A172 (cell line): ENCODE measurements at regions not wholly inside any gene's neighbourhood (a gene's known extent, or its start where the extent isn't known, plus 50 kb on each side); places are given as distances from the start of the nearest gene placed in this dataset.

Experiments
- DNase-seq: peaks from one replicate; pipeline ENCODE4 v3.0.0-alpha.2; 2015; ENCODE audit warnings: low spot score

DNA sequence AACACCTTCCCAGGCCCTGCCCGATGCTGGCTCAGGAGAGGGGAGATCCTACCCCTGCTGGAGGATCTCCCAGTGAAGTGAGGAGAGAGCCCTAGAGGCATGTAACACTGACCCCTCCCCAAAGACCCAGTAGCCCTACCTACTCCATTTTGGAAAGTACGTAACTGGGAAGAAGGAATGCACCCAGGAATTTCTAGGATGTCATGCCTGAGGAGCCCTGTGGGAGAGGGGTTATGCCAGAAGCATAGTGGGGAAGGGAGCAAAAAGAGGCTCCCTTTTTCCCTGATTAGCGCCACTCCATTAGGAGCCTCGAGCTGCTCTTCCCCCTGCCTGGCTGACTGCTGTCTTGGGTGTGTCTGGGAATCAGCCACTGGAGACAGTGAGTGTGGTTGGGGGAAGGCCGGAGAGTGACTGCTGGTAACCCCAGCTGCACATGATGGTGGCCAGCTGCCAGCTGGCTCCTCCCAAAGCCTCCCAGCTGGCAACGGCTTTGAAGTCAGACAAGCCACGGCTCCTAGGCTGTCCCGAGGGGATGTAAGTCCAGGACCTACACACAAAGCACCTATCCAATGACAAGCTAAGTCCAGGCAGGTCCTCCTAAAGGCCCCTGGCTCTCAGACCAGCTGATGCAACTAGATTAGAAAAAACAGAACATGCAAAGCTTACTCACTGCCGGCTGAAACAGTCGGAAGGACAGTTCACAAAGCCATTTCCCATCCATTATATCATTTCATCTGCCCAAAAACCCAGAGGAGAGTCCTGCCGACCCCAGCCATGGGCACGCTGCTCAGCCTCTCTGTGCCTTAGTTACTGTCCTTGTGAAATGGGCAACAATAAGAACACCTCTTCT is 136.5 kb upstream of the ABCA1 start:
- DNase-seq = peak; percentile 100

DNA sequence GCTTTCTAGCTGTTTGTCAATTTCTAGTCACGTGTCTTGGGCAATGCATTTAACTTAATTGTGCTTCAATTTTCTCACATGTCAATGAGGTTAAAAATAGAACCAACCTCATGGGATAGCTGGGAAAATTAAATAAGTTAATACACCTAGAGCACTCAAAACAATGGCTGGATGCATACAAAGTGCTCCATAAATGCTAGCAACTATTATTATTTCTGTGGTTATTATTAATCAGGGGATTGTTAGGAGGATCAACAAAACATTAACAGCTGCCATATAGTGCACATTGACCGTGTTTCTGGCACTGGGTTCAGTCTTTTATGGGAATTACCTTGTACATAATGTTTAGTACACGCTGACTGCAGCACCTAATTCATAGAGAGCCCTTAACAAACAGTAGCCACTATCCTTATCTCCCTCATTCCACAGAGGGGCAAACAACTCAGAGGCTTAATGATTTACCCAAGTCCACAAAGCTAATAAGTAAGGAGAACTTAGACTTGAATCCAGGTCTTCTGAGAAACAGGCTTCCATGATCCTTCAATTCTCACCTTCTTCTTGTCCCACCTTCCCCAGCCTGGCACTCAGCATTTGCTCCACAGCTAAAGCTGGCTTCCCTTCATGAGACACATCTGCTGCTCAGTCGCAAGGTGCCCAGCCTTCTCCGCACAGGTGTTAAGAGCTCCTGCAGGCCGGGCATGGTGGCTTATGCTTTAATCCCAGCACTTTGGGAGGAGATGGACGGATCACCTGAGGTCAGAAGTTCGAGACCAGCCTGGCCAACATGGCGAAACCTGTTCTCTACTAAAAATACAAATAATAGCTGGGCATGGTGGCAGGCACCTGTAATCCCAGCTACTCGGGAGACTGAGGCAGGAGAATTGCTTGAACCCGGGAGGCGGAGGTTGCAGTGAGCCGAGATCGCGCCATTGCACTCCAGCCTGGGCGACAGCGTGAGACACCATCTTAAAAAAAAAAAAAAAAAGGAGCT is 137.4 kb upstream of the ABCA1 start:
- DNase-seq = no peak

DNA sequence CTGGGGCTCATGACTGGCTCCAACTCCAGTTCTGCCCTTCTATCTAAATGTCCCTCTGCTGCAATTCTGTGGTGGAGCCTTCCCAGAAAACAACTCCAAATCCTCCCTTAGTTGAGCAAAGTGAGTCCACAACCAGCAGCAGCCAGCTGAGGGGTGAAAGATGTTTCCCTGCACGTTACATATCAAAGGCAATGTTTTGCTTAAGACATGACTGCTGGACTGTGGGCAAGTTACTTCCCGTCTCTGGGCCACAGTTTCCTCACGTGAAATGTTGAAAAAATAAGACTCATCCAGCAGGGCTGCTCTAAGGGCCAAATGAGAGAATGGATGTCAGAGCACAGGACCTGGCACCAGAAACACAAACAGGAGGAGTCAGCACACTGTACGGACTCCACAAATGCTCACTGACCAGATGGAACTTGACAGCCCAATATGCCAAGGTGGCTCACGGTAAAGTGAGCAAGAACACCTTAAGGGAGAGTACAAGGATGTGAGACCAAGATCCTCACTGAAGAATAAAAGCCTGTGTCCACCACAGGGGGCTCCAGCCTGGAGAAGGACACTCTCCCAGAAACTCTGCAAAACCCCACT is 138.4 kb upstream of the ABCA1 start:
- no peak for DNase-seq

DNA sequence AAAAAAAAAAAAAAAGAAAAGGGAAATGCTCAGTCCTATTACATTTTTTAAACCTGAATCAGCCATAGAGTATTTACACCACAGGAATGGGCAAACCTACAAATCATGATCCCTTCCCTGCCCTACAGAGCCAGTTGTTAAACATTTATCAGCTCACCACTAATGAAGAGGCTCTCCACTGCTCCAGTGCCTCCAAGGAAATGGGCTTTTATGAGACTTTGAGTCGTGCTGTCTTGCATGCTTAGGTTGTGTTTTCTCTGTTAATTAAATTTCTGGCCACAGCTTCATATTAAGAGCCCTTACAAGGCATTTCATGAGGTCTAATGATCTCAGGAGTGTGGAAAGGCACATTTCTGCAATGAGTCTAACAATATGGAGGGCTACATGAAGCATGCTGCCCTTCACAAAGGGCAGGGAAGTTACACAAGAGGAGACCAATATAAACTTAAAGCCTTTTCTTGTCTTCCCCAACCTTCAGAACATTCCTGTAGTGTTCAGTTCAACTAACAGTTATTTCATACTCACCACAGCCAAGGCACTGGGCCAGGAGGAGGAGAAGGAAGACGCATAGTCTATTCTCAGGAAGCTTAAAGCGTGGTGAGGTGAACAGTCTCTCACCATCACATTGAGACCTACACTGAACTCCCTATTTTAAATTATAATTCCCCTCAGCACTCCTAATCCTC is 140.1 kb upstream of the ABCA1 start:
- peak; percentile 90 for DNase-seq

DNA sequence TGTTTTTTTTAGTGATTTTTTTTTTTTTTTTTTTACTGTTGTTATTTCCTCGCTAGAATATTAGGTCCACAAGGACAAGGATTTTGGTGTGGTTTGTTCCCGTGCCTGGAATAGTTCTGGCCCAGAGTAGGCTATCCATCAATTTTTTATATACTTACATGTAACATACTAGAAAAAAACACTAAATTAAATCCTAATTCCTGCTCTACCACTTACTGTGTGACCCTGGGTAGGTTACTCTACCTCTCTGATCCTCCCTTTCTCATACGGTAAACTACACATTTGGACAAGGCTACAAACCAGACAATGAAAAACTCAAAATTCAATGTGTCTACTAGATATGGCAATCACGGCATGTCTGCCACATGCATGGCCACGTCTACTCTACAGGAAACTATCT is 141.3 kb upstream of the ABCA1 start:
- no peak for DNase-seq

DNA sequence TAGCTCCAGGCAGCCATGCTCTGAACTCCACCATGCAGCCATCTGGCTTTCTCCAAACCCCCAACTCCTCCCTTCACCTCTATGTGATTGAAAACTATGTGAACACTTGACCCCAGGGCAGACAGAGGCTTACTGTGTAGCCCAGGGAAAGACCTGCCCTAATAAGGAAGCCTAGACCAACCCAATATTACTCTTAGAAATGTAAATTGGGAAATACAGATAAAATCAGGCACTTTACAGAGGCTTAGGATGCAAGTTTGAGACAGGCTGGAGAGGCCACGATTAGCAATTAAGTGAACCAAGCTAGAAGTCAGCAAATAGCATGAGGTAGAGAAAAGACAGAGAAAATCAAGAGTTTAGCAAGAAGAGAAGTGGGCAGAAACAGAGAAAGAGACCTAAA is 141.7 kb upstream of the ABCA1 start:
- DNase-seq = no peak

DNA sequence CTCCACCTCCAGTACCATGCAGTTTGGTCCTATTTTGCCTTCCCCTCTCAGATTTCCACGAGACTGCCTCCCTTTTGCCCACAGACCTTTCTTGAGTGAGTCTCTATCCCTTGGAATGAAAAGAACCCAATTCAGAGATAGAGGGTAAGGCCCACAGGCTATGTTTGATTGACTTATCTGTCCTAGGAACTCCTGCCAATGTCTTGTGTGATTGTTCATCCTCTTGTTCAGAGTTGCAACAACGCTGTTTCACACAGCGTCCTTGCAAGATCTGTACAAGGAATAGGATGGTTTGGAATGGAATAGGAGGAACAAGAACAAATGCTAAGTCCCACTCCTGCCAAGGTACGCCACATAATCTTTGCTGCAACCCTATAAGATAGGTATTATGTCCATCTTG is 142.2 kb upstream of the ABCA1 start:
- DNase-seq = peak; percentile 35

DNA sequence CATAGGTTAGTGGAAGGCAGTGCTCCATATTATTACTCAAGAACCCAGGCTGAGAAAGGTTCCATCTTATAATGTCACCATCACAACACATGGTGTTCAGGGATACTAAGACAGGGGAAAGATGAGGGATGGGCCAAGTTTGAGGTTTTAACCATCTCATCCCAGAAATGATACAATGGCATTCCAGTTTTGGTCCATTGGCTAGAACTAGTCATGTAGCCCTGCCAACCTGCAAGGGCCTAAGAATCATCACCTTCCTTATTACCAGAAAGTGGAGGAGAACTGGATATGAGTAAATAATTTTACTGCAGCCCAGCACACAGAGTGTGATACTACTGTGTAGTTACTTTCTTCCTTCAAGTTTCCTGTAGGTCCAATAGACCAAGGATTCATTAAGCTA is 144.5 kb upstream of the ABCA1 start:
- DNase-seq = no peak

DNA sequence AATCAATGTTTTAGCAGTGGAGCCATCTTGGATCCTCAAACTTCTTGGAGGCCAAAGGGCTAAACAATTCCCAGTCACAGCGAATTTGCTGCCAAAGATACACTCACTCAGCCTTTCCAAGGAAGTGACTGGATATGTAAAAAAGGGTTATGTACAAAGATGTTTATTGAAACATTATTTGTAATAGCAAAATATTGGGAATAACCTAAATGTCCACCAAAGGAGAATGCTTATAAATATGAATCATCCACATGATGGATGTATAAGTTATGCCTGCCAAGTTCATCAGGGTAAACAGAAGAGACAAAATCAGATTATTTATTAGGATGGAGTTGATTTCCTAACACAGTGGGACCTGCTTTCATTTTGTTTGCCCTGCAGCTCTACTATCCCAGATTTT is 145.2 kb upstream of the ABCA1 start:
- DNase-seq = no peak

DNA sequence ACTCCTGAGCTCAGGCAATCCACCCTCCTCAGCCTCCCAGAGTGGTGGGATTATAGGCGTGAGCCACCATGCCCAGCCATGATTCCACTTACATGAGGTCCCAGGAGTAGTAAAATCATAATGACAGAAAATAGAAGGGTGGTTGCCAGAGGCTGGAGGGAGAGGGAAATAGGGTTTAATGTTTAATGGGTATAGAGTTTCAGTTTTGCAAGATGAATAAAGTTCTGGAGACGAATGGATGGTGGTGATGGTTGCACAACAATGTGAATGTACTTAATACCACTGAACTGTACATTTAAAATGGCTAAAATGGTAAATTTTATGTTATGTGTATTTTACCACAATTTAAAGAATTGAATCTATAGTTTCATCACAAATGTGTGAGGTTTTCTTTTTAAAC is 146.5 kb upstream of the ABCA1 start:
- DNase-seq = no peak

DNA sequence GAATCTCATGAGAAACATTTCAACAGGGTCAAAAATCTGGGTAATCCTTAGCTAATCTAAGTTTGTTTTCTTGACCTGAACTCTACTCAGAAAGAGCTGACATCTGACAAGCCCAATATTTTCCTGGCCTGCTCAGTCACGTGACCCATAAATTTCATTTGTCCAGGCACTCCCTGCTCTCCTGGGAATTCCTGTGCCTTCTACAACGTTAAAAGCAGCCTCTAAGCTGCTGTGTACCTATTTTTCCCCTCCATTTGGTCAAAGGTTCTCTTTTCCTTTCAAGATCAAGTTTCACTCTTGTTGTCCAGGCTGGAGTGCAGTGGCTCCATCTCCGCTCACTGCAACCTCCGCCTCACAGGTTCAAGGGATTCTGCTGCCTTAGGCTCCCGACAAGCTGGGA is 148.8 kb upstream of the ABCA1 start:
- no peak for DNase-seq

DNA sequence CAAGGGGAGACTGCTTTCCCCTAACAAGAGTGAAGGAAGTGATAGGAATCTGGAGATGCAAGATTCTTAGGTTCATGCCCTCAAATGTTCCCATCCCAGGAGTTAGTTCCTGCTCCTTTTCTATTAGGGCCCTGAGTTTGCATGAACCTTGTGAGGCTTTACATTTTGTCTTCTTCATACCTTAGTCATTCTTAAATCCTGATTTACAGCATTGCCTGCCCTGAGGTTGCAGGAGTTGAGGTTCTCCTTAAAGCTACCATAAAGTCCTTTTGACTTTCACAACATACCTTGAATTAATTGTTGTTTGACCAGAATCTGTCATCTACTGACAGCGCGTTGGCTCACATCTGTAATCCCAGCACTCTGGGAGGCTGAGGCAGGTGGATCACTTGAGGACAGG is 151.5 kb upstream of the ABCA1 start:
- no peak for DNase-seq

DNA sequence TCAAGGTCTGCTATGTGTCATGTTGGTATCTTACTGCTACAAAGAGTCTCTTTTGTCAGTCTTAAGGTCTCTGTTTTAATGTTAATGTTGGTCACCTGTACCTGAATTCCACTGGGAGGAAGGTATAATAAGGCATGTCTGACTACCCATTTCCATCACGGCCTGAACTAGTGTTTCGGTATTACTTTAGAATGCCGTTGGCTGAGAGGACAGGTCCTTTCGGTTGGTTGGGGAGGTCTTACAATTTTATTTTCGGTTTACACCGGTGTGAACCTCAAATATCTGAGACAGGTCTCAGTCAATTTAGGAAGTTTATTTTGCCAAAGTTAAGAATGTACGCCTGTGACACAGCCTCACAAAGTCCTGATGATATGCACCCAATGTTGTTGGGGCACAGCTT is 154.9 kb upstream of the ABCA1 start:
- DNase-seq = no peak

DNA sequence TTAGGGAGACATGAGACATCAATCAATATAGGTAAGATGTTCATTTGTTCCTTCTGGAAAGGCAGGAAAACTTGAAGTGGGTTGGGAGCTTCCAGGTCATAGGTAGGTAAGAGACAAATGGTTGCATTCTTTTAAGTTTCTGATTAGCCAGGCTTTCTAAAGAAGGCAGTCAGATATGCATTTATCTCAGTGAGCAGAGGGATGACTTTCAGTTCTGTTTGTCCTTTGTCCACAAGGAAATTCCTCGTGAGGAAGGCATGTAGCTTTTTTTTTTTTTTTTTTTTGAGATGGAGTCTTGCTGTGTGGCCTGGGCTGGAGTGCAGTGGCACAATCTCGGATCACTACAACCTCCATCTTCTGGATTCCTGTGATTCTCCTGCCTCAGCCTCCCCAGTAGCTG is 155.3 kb upstream of the ABCA1 start:
- DNase-seq = no peak

DNA sequence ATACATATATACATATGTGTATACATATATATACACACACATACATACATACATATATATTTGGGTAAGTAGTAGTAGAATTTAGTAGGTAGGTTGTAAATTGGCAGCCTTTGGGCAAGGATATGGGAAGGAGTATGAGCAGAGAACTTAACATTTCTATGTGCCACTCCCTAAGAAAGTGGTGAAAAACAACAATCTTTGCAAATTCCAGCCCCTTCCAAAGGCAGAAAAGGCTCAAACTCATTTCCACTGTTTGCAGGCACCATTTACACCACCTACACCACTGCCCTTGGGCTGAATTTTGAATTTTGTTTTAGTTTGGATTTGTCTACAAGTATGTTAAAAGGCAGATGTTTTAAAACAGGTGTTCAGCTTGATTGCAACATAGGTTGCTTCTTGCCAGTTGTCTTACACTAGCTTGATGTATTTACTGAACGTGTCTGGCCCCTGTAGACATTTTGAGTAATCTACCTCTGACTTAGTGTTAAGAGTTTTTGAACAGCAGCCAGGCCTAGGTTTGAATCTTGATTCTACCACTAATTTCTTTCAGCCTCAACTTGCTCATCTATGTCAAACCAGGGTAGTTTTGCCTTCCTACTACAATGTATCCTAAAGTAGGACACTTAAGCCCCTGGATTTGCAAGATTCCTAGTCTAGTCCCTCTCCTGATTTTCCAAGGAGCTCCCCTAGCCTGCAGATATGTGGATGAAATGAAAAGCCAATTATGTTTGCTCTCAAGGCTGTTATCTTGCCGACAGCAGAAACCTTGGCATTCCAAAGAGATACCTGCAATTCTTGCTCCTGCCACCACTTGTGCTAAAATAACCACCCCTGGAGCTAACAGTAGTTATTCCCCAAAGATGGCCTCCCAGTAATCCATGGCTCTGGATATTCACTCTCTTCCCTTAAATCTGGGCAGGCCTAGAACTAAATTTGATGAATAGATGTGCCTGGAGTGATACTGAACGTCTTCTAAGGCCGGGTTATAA is 156.2 kb upstream of the SLC44A1 start:
- DNase-seq = no peak

DNA sequence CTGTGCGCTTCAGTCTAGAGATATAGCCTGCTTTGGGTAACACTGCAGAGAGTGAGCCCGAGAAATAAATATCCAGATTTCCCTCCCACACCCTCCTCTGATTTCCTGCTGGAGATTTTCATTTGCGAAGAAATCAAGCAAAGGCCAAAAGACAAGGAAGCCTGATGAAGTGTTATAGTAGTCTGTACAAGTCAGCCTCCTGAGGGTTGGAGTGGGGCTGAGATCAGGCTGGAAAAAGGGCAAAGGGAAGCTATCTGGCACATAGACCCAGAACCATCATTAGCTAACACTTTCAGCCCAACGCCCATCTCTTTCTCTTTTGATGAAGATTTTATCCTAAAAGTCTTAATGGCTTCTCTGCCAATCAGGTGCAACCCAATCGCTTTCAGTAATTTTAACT is 154.6 kb upstream of the SLC44A1 start:
- no peak for DNase-seq

DNA sequence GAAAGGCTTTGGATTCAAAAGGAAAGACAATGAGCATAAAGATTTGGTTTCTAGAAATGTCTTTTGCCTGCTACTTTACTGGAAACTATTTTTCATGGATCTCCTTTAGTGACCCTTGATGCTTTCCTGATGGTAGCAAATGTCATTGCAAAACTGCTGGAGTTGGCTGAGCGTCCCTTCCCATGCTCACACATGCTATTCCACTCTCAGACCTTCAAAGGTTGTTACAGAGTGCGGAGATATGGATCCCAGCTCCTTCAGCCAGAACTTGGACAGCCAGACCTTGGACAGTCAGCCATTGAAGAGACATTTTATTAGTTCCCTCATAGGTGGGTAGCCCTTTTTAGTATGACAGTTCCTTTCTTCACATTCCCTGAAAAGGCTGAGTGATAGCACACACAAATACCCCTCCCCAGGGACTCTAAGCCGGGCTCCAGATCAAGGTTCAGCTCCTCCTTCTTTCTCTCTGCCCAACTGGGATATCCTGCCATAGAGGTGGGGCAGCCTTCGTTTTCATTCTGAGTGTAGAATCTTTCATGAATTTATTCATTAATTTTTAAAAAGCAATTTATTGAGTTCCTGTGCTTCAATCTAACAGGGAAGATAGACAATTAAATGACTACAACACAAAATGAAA is 153.3 kb upstream of the SLC44A1 start:
- DNase-seq = no peak

DNA sequence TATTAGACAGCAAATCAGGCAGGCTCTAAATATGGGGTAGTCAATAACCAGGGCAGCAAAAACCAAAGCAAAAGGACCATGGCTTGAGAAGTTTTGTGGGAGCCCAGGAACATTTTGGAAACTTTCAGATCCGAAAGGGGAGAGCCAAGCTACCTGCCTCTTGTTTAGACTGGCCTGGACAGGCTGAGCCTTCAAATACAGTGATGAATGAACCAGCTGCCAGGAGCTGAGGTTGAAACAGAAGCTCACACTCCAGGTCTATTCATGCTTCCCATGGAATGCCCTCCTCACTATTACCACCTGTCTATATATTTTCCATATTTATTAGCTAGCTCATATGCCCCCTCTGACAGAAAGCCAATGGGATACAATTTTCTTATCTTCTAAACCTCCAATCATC is 150.8 kb upstream of the SLC44A1 start:
- DNase-seq = no peak

DNA sequence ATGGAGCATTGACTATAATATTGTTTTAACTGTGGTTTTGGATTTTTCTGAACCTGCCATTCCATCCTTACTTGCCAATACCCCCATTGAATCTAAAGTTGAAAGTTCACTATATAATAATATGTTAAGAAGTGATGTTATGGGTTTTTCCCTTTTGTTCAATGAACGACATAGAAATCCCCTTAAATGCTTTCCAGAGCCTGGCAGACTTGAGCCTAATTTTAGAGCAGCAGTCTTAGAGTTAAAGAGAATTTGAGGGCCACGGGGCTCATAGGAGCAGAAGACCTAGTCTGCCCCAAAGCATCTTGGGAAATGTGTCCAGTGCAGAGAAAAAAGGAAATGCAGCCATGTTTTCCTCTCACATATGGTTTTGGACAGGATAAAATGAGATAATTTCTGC is 146.1 kb upstream of the SLC44A1 start:
- no peak for DNase-seq

DNA sequence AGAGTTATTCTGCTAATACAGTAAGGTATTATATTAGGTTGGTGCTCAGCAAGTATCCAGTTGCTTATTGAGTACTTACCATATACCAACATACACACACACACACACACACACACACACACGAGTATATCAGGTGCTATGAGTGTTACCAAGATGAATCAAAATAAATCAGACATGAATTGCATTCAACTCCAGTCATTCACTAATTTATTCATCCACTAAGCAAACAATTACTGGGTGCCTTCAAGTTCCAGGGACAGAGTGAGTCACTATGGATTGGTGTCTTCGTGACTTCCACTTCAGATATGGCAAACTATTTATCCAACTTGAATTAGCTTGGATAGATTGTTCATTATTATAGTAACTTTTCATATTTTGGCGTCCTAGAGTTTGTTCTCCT is 140.7 kb upstream of the SLC44A1 start:
- peak; percentile 62 for DNase-seq
